Neural crest cell (in vitro differentiated cells): ENCODE measurements at regions not wholly inside any gene's neighbourhood (a gene's known extent, or its start where the extent isn't known, plus 50 kb on each side); places are given as distances from the start of the nearest gene placed in this dataset.

Experiments used
- DNase-seq: peaks from one replicate; pipeline ENCODE4 v3.0.0; 2021; ENCODE audit warnings: low read depth, mixed read lengths, low spot score
- H3K27ac Mint-ChIP-seq: one replicate; pipeline ENCODE4 v1.8.0; 2021; ENCODE audit warnings: mild to moderate bottlenecking, mixed read lengths; ENCODE audit not compliant: unreplicated experiment
- H3K27me3 Mint-ChIP-seq: 2 replicates; pipeline ENCODE4 v1.8.0; 2021; ENCODE audit warnings: low read depth, mild to moderate bottlenecking, mixed read lengths
- H3K36me3 Mint-ChIP-seq: 2 replicates; pipeline ENCODE4 v1.8.0; 2021; ENCODE audit warnings: low read depth, mild to moderate bottlenecking, mixed read lengths
- H3K4me1 Mint-ChIP-seq: 2 replicates; pipeline ENCODE4 v1.8.0; 2021; ENCODE audit warnings: mixed read lengths
- H3K4me3 Mint-ChIP-seq: one replicate; pipeline ENCODE4 v1.8.0; 2021; ENCODE audit warnings: mild to moderate bottlenecking, mixed read lengths
- H3K9me3 Mint-ChIP-seq: 2 replicates; pipeline ENCODE4 v1.8.0; 2021; ENCODE audit warnings: mixed read lengths
- TF ChIP-seq, protein P1 (sequence below): fragments of 200-600 bp; sonication (generic); conservative IDR thresholded peaks from 2 replicates; pipeline ENCODE4 v1.5.0; 2021; ENCODE audit warnings: antibody characterized with exemption, mild to moderate bottlenecking

DNA sequence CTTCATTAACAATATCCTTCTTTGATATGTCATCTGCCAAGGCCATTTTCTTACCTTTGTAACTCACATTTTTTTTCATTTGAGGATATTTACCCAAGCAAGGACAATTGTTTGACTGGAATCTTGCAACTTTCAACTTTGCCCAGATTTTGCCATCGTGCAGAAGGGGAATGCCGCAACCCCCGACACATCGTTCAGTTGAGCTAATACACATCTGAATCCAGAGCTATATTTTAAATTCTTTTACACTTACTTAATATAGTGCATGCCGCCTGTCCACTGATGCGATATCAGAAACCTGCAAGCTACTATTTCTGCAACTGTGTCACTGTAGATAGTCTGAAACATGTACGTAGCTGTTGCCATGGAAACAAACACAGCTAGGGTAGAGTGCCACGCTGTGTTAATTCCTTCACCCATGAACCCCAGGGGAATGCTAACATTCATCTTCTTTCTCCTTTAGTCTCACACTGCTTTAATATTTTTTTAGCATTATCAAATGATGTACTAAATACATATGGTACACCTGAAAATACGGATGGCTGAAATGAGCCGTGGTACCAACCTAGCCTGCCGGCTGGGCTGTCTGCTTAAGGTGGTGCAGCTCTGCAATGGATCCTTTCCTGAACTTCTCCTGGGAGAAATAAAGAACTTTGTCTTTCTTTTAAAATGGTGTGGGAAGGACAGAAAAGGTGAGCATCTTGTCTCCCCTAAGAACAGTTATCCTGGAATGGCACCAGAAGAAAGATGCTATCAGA, 77.0 kb upstream of the FOXN3 start:
- H3K36me3 Mint-ChIP-seq = no peaks in the 10 kb centered on the region
- H3K9me3 Mint-ChIP-seq = peaks cover 3% of the 10 kb centered on the region
- no peak overlapping the region for H3K4me3 Mint-ChIP-seq
- no peak for DNase-seq
- no peaks in the 10 kb centered on the region for H3K27me3 Mint-ChIP-seq
- H3K4me1 Mint-ChIP-seq = peaks cover 15% of the 10 kb centered on the region
- TF ChIP-seq, protein P1, sequence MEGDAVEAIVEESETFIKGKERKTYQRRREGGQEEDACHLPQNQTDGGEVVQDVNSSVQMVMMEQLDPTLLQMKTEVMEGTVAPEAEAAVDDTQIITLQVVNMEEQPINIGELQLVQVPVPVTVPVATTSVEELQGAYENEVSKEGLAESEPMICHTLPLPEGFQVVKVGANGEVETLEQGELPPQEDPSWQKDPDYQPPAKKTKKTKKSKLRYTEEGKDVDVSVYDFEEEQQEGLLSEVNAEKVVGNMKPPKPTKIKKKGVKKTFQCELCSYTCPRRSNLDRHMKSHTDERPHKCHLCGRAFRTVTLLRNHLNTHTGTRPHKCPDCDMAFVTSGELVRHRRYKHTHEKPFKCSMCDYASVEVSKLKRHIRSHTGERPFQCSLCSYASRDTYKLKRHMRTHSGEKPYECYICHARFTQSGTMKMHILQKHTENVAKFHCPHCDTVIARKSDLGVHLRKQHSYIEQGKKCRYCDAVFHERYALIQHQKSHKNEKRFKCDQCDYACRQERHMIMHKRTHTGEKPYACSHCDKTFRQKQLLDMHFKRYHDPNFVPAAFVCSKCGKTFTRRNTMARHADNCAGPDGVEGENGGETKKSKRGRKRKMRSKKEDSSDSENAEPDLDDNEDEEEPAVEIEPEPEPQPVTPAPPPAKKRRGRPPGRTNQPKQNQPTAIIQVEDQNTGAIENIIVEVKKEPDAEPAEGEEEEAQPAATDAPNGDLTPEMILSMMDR = no peak
- H3K27ac Mint-ChIP-seq = no peak overlapping the region

DNA sequence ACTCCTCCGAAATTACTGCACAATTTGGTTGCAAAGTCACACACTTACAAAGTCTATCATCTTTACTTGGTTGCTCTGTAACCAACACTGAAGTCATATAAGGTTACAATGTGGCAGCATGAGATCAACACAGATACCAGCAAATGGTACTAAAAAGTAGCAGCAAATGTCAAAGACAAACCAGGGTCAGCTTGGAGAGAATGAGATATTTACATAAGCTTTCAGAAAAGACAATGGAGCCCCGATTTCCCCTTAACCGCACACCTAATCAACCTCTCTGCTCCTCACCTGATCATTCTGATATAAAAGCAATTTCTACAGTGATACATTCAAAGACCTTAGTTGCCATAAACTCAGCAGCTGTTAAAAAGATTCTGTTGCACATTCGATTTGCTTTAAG, 76.4 kb upstream of the FOXN3 start:
- Mint-ChIP-seq H3K27ac (no peak overlapping the region), H3K36me3 (no peaks in the 10 kb centered on the region), H3K4me3 (no peak overlapping the region), H3K27me3 (no peaks in the 10 kb centered on the region), H3K9me3 (peaks cover 3% of the 10 kb centered on the region), H3K4me1 (peaks cover 13% of the 10 kb centered on the region)
- TF ChIP-seq, protein P1 = no peak
- no peak for DNase-seq

DNA sequence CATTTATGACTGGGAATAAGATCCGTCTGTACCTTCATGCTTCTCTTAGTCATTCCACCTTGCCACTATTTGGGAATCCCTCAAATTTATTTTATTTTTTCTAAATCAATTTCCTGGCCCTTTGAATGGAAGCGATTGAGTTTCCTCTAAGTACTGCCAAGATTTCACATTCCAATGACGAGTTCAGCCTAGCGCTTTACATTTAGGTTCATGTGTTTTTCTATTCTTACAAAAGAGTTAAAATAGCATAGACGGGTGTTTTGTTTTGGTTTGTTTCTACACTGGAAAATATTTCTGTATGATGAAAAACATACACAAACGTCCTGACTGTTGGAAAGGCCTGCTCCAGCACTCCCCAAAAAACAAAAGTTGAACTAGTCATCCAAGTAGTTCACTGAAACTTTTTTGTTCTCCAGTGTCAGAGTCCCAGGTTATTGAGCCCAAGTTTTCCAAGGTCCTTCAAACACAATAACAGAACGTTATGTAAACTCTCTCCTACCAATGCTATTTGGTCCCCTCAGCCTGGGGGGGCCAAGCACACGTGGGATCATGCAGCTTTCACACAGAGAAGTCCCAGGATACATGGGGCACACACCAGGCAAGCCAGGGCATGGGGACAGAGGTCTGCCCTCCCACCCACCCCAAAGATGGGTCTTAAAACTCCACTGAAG, 74.8 kb upstream of the FOXN3 start:
- Mint-ChIP-seq H3K9me3 (no peaks in the 10 kb centered on the region), H3K27me3 (no peaks in the 10 kb centered on the region), H3K4me3 (no peak overlapping the region), H3K4me1 (peaks cover 19% of the 10 kb centered on the region), H3K36me3 (no peaks in the 10 kb centered on the region), H3K27ac (no peak overlapping the region)
- TF ChIP-seq, protein P1 = no peak
- DNase-seq = no peak

DNA sequence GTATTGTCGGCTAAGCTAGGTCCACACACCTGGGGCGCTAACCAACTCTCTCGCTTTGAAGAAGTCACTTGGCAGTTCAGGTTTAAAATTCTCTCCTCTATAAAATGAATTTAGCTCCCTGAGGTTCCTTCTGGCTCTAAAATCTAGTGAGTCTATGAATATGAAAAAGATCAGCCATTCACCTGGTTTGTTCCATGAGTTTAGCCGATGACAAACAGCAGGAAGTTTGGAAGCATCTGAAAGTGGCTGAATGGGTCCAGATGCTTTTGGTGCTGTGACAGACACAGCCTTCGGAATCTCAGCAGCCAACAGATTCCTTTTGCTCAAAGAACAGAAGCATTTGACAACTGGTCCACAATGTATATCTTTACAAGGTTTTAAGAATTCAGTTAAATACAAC, 73.4 kb upstream of the FOXN3 start:
- H3K27ac Mint-ChIP-seq = no peak overlapping the region
- H3K4me1 Mint-ChIP-seq = peaks cover 23% of the 10 kb centered on the region
- H3K27me3 Mint-ChIP-seq = no peaks in the 10 kb centered on the region
- H3K4me3 Mint-ChIP-seq = no peak overlapping the region
- H3K36me3 Mint-ChIP-seq = no peaks in the 10 kb centered on the region
- DNase-seq = no peak
- TF ChIP-seq, protein P1 = no peak
- H3K9me3 Mint-ChIP-seq = peaks cover 5% of the 10 kb centered on the region

DNA sequence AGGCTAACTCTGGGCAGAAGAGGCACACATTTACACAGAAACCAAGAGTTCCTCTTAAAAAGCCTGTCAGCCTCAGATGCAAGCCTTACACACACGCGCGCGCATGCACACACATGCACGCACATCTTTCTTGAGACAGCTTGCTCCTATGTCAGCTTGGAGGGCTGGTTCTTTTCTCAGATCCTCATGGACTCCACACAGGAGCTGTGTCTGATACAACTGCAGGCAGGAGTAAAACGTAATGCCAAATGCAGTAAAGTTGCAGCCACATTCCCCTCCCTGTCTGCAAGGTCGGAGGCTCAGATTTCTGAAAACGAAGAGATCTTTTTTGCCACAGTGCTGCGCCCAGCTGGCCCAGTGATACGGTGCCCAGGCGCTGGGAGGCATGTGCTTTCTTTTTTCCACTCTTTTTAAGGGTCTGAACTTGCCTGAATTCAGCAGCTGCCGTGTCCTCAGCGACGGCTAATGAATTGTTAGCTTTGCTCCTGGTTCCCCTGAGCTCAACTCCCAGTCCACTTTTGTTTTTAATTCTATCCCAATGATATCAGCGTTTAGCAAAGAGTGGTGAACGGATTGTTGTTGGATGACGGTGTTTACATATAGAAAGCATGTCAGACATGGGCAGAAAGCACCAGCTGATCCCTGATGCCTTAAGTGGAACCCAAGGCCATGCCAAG, 72.9 kb upstream of the FOXN3 start:
- TF ChIP-seq, protein P1 = no peak
- peaks cover 23% of the 10 kb centered on the region for H3K4me1 Mint-ChIP-seq
- no peak overlapping the region for H3K27ac Mint-ChIP-seq
- no peak for DNase-seq
- H3K4me3 Mint-ChIP-seq = no peak overlapping the region
- no peaks in the 10 kb centered on the region for H3K27me3 Mint-ChIP-seq
- H3K9me3 Mint-ChIP-seq = peaks cover 5% of the 10 kb centered on the region
- no peaks in the 10 kb centered on the region for H3K36me3 Mint-ChIP-seq
